ENCODE measurements at regions not wholly inside any gene's neighbourhood (a gene's known extent, or its start where the extent isn't known, plus 50 kb on each side); places are given as distances from the start of the nearest gene placed in this dataset.

GRCh38 chr15:62821384-62822131, 221.0 kb upstream of the TPM1 start:
- no peaks in the 10 kb centered on the region for H3K36me3 Mint-ChIP-seq (ENCODE audit: low read depth)
- intact Hi-C loops (cut with micrococcal nuclease), result no loop called here
- CTCF ChIA-PET, result no interaction called here
- H3K9me3 Mint-ChIP-seq, result no peaks in the 10 kb centered on the region
- no peak for DNase-seq
- no peaks in the 10 kb centered on the region for H3K4me1 Mint-ChIP-seq (ENCODE audit: low read depth)
- H3K27ac Mint-ChIP-seq, result no peak overlapping the region
- H3K27me3 Mint-ChIP-seq (ENCODE audit: low read depth), result peaks cover 2% of the 10 kb centered on the region
- no peak overlapping the region for H3K4me3 Mint-ChIP-seq

GRCh38 chr15:62822228-62822627, 220.3 kb upstream of the TPM1 start:
- no peak for DNase-seq
- H3K36me3 Mint-ChIP-seq (ENCODE audit: low read depth), result no peaks in the 10 kb centered on the region
- CTCF ChIA-PET, result no interaction called here
- H3K4me3 Mint-ChIP-seq, result no peak overlapping the region
- intact Hi-C loops (cut with micrococcal nuclease), result no loop called here
- no peaks in the 10 kb centered on the region for H3K9me3 Mint-ChIP-seq
- H3K27ac Mint-ChIP-seq, result no peak overlapping the region
- no peaks in the 10 kb centered on the region for H3K4me1 Mint-ChIP-seq (ENCODE audit: low read depth)
- H3K27me3 Mint-ChIP-seq (ENCODE audit: low read depth), result peaks cover 2% of the 10 kb centered on the region

GRCh38 chr15:62823561-62823960, 219.0 kb upstream of the TPM1 start:
- H3K4me1 Mint-ChIP-seq (ENCODE audit: low read depth), result no peaks in the 10 kb centered on the region
- no peak for DNase-seq
- CTCF ChIA-PET, result no interaction called here
- peaks cover 2% of the 10 kb centered on the region for H3K27me3 Mint-ChIP-seq (ENCODE audit: low read depth)
- H3K27ac Mint-ChIP-seq, result no peak overlapping the region
- H3K9me3 Mint-ChIP-seq, result no peaks in the 10 kb centered on the region
- H3K36me3 Mint-ChIP-seq (ENCODE audit: low read depth), result no peaks in the 10 kb centered on the region
- no peak overlapping the region for H3K4me3 Mint-ChIP-seq
- intact Hi-C loops (cut with micrococcal nuclease), result no loop called here

- Mint-ChIP-seq H3K27me3 (ENCODE audit: low read depth) (peaks cover 2% of the 10 kb centered on the region), H3K36me3 (ENCODE audit: low read depth) (no peaks in the 10 kb centered on the region), H3K4me3 (no peak overlapping the region), H3K27ac (no peak overlapping the region), H3K9me3 (no peaks in the 10 kb centered on the region), H3K4me1 (ENCODE audit: low read depth) (no peaks in the 10 kb centered on the region)
- DNase-seq, result no peak
- CTCF ChIA-PET, result no interaction called here
- intact Hi-C loops (cut with micrococcal nuclease), result no loop called here
These were observed 218.2 kb upstream of the TPM1 start for GRCh38 chr15:62824111-62825015.

- H3K36me3 Mint-ChIP-seq (ENCODE audit: low read depth), result no peaks in the 10 kb centered on the region
- H3K9me3 Mint-ChIP-seq, result no peaks in the 10 kb centered on the region
- peaks cover 2% of the 10 kb centered on the region for H3K27me3 Mint-ChIP-seq (ENCODE audit: low read depth)
- DNase-seq, result no peak
- no peaks in the 10 kb centered on the region for H3K4me1 Mint-ChIP-seq (ENCODE audit: low read depth)
- H3K4me3 Mint-ChIP-seq, result no peak overlapping the region
- intact Hi-C loops (cut with micrococcal nuclease), result no loop called here
- CTCF ChIA-PET, result no interaction called here
- H3K27ac Mint-ChIP-seq, result no peak overlapping the region
These were observed 217.4 kb upstream of the TPM1 start for GRCh38 chr15:62825191-62825590.

- Mint-ChIP-seq H3K27me3 (ENCODE audit: low read depth) (no peaks in the 10 kb centered on the region), H3K27ac (no peak overlapping the region), H3K4me1 (ENCODE audit: low read depth) (no peaks in the 10 kb centered on the region), H3K4me3 (no peak overlapping the region), H3K36me3 (ENCODE audit: low read depth) (no peaks in the 10 kb centered on the region), H3K9me3 (no peaks in the 10 kb centered on the region)
- CTCF ChIA-PET, result no interaction called here
- no peak for DNase-seq
- intact Hi-C loops (cut with micrococcal nuclease), result no loop called here
These were observed 216.0 kb upstream of the TPM1 start for GRCh38 chr15:62826561-62826960.

GRCh38 chr15:62828364-62828763, 214.2 kb upstream of the TPM1 start:
- no peak overlapping the region for H3K27ac Mint-ChIP-seq
- no peaks in the 10 kb centered on the region for H3K27me3 Mint-ChIP-seq (ENCODE audit: low read depth)
- no peaks in the 10 kb centered on the region for H3K9me3 Mint-ChIP-seq
- no peak for DNase-seq
- H3K4me1 Mint-ChIP-seq (ENCODE audit: low read depth), result no peaks in the 10 kb centered on the region
- no peaks in the 10 kb centered on the region for H3K36me3 Mint-ChIP-seq (ENCODE audit: low read depth)
- CTCF ChIA-PET, result no interaction called here
- intact Hi-C loops (cut with micrococcal nuclease), result no loop called here
- no peak overlapping the region for H3K4me3 Mint-ChIP-seq

GRCh38 chr15:62832231-62832630, 210.3 kb upstream of the TPM1 start:
- Mint-ChIP-seq H3K4me3 (no peak overlapping the region), H3K27me3 (ENCODE audit: low read depth) (no peaks in the 10 kb centered on the region), H3K9me3 (no peaks in the 10 kb centered on the region), H3K4me1 (ENCODE audit: low read depth) (no peaks in the 10 kb centered on the region), H3K27ac (no peak overlapping the region), H3K36me3 (ENCODE audit: low read depth) (no peaks in the 10 kb centered on the region)
- CTCF ChIA-PET, result interaction anchor here (0.6 kb wide), 1 partner anchor 45 kb away, joined by 3 read pairs; no protein-coding TSS in a partner anchor
- intact Hi-C loops (cut with micrococcal nuclease), result no loop called here
- no peak for DNase-seq

- DNase-seq, result no peak
- no peaks in the 10 kb centered on the region for H3K27me3 Mint-ChIP-seq (ENCODE audit: low read depth)
- no peaks in the 10 kb centered on the region for H3K36me3 Mint-ChIP-seq (ENCODE audit: low read depth)
- CTCF ChIA-PET, result no interaction called here
- intact Hi-C loops (cut with micrococcal nuclease), result no loop called here
- no peak overlapping the region for H3K27ac Mint-ChIP-seq
- H3K4me3 Mint-ChIP-seq, result no peak overlapping the region
- no peaks in the 10 kb centered on the region for H3K9me3 Mint-ChIP-seq
- no peaks in the 10 kb centered on the region for H3K4me1 Mint-ChIP-seq (ENCODE audit: low read depth)
These were observed 208.9 kb upstream of the TPM1 start for GRCh38 chr15:62833646-62834045.

- Mint-ChIP-seq H3K36me3 (ENCODE audit: low read depth) (no peaks in the 10 kb centered on the region), H3K4me3 (no peak overlapping the region), H3K9me3 (no peaks in the 10 kb centered on the region), H3K27me3 (ENCODE audit: low read depth) (no peaks in the 10 kb centered on the region), H3K4me1 (ENCODE audit: low read depth) (no peaks in the 10 kb centered on the region), H3K27ac (no peak overlapping the region)
- intact Hi-C loops (cut with micrococcal nuclease), result no loop called here
- DNase-seq, result no peak
- CTCF ChIA-PET, result no interaction called here
These were observed 207.7 kb upstream of the TPM1 start for GRCh38 chr15:62834686-62835329.

GRCh38 chr15:62835351-62835750, 207.2 kb upstream of the TPM1 start:
- Mint-ChIP-seq H3K4me1 (ENCODE audit: low read depth) (no peaks in the 10 kb centered on the region), H3K27me3 (ENCODE audit: low read depth) (no peaks in the 10 kb centered on the region), H3K27ac (no peak overlapping the region), H3K9me3 (no peaks in the 10 kb centered on the region), H3K4me3 (no peak overlapping the region), H3K36me3 (ENCODE audit: low read depth) (no peaks in the 10 kb centered on the region)
- intact Hi-C loops (cut with micrococcal nuclease), result no loop called here
- CTCF ChIA-PET, result no interaction called here
- no peak for DNase-seq

GRCh38 chr15:62835762-62836161, 206.8 kb upstream of the TPM1 start:
- H3K27me3 Mint-ChIP-seq (ENCODE audit: low read depth), result no peaks in the 10 kb centered on the region
- intact Hi-C loops (cut with micrococcal nuclease), result no loop called here
- CTCF ChIA-PET, result no interaction called here
- H3K27ac Mint-ChIP-seq, result no peak overlapping the region
- no peak for DNase-seq
- H3K4me1 Mint-ChIP-seq (ENCODE audit: low read depth), result no peaks in the 10 kb centered on the region
- H3K36me3 Mint-ChIP-seq (ENCODE audit: low read depth), result no peaks in the 10 kb centered on the region
- H3K9me3 Mint-ChIP-seq, result no peaks in the 10 kb centered on the region
- H3K4me3 Mint-ChIP-seq, result no peak overlapping the region

Measured in activated naive CD4-positive, alpha-beta T cell treated with anti-CD3 and anti-CD28 coated beads for 36 hours (primary cell).